ENCODE measurements at regions not wholly inside any gene's neighbourhood (a gene's known extent, or its start where the extent isn't known, plus 50 kb on each side); places are given as distances from the start of the nearest gene placed in this dataset.
A peak's percentile ranks its signal among the peaks of the same experiment; 100 is the strongest.

- DNase-seq = peak; percentile 93 to 96
Observed at GRCh38 chr3:194769020-194769643, 83.4 kb downstream of the FAM43A start.

GRCh38 chr3:194772241-194773000, 86.7 kb downstream of the FAM43A start:
- no peak for DNase-seq

- DNase-seq = no peak
Observed at GRCh38 chr3:194773216-194773615, 87.5 kb downstream of the FAM43A start.

GRCh38 chr3:194773771-194774455, 88.2 kb downstream of the FAM43A start:
- DNase-seq = no peak

- no peak for DNase-seq
Observed at GRCh38 chr3:194775266-194775665, 89.6 kb downstream of the FAM43A start.

GRCh38 chr3:194775731-194776130, 90.0 kb downstream of the FAM43A start:
- DNase-seq = no peak

GRCh38 chr3:194777729-194778128, 92.0 kb downstream of the FAM43A start:
- no peak for DNase-seq

GRCh38 chr3:194779729-194780224, 94.1 kb downstream of the FAM43A start:
- no peak for DNase-seq

- no peak for DNase-seq
Observed at GRCh38 chr3:194780706-194781105, 95.0 kb downstream of the FAM43A start.

- DNase-seq = no peak
Observed at GRCh38 chr3:194781617-194782016, 95.9 kb downstream of the FAM43A start.

- no peak for DNase-seq
Observed at GRCh38 chr3:194782698-194783404, 97.2 kb downstream of the FAM43A start.

GRCh38 chr3:194784361-194784760, 98.7 kb downstream of the FAM43A start:
- no peak for DNase-seq

- no peak for DNase-seq
Observed at GRCh38 chr3:194785315-194785714, 99.6 kb downstream of the FAM43A start.

GRCh38 chr3:194787072-194787471, 101.4 kb downstream of the FAM43A start:
- no peak for DNase-seq

- no peak for DNase-seq
Observed at GRCh38 chr3:194787650-194788049, 102.0 kb downstream of the FAM43A start.

GRCh38 chr3:194792368-194792767, 106.7 kb downstream of the FAM43A start:
- no peak for DNase-seq

GRCh38 chr3:194797555-194798250, 112.0 kb downstream of the FAM43A start:
- no peak for DNase-seq

GRCh38 chr3:194798486-194798885, 112.8 kb downstream of the FAM43A start:
- no peak for DNase-seq

GRCh38 chr3:194800002-194800401, 114.3 kb downstream of the FAM43A start:
- no peak for DNase-seq

- no peak for DNase-seq
Observed at GRCh38 chr3:194801461-194802432, 116.1 kb downstream of the FAM43A start.

GRCh38 chr3:194804796-194805195, 119.1 kb downstream of the FAM43A start:
- DNase-seq = no peak
